DMS153 (cell line): ENCODE measurements at regions not wholly inside any gene's neighbourhood (a gene's known extent, or its start where the extent isn't known, plus 50 kb on each side); places are given as distances from the start of the nearest gene placed in this dataset.

Experiments
- DNase-seq: peaks from one replicate; lab custom pipeline; 2025; lab: John Stamatoyannopoulos, UW

GRCh38 chr9:13331320-13331719 lies 51.8 kb upstream of the MPDZ start:
- no peak for DNase-seq

GRCh38 chr9:13330396-13331004 lies 51.0 kb upstream of the MPDZ start:
- no peak for DNase-seq
